Eye (tissue), 1 donor: ENCODE measurements at regions not wholly inside any gene's neighbourhood (a gene's known extent, or its start where the extent isn't known, plus 50 kb on each side); places are given as distances from the start of the nearest gene placed in this dataset.
"Not testable (repeated sequence)": the region's sequence is repeated elsewhere in the genome, so short reads cannot be mapped to it uniquely, and the experiment has no call there.

Experiments
- DNase-seq: peaks from one replicate; pipeline ENCODE4 v3.0.0-alpha.2; 2015

DNA sequence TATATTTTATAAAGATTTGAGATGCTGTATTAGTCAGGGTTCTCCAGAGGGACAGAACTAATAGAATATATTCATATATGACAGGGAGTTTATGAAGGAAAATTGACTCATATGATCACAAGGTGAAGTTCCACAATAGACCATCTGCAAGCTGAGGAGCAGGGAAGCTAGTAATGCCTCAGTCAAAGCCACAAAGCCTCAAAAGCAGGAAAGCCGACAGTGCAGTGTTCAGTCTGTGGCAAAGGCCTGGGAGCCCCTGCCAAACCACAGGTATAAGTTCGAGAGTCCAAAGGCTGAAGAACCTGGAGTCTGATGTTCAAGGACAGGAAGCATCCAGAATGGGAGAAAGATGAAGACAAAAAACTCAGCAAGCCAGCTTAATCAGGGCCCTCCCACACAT is 382.2 kb downstream of the LRRC70 start:
- no peak for DNase-seq

DNA sequence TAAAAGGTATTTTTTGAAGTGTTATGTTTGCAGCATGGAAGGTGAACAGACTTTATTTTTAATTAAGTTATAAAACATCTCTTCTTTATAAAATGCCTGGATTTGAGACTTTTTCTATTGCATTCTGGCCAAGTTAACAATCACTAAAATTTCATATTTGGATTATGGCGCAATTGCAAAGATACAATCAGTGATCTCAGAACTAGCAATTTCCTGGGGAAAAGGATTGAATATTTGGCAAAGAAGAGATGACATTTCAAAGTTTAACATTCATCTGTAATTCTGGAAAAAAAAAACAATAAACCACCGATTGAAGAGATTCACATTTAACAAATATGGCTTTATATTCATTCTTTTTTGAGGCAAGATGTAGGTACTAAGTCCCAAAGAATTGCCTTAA is 378.0 kb downstream of the LRRC70 start:
- DNase-seq: no peak

DNA sequence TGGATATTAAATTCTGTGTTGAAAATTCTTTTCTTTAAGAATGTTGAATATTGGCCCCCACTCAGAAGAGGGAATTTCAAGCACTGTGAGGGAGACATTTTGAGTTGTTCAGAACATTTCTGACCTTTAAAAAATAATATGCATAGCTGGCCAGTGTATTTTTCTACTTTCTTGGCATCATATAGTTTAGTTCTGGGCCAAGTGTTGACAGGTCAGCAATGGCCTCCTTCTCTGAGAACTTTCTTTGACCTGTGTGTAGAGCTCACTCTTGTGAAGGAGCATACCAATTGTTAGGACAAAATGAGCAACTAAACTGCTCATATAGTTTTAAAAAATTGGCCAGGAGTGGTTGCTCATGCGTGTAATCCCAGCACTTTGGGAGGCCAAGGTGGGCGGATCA is 376.0 kb downstream of the LRRC70 start:
- DNase-seq: no peak

DNA sequence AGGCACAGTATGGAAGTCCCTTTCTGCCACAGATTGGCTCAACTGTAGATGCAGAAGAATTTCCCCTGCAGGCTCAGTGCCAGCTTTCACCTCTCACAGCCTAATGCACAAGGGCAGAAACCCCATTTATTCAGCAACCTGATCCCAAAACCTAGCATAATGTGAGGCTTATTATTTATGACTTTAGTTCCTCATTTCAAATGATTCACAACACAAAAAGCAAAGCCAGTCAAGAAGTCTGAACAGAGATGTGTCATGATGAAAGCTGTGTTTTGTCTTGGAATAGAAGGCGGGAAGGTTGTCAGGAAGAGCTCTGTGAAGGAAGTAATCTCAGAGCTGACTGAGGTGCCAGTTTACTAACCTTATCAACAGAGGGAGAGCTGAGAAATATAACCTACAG is 369.7 kb downstream of the LRRC70 start:
- no peak for DNase-seq

DNA sequence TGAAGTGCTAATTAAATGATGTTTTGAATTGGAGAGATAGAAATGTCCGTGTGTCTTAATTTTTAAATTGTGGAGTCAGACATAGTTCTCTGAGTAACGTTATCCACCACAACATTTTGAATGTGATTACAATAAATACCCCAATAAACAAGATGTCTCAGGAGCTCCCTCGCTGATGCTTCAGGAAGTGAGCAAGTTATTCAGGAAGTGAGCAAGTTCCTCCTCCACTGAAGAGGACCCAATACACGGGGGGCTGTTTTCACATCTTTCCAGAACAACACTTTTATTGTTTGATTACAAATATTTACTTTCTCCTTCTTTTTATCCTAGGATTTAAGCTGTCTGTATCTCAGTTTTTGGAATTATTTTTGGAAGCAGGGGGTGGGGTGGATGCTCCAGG is 363.8 kb downstream of the LRRC70 start:
- no peak for DNase-seq

DNA sequence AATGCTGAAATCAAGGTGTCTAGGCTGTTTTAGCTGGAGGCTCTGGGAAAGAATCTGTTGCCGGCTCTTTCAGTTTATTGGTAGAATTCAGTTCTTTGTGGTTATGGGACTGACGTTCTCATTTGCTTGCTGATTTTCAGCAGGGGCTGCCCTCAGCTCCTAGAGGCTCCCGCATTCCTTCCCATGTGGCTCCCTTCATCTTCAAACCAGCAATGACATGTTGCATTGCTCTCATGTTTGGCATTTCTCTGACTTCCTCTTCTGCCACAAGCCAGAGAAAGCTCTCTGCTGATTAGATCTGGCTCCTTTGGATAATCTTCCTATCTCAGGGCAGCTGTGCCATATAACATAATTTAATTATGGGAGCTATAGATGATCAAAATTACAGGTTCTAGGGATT is 360.3 kb downstream of the LRRC70 start:
- no peak for DNase-seq

- DNase-seq: no peak
Observed at GRCh38 chr5:62937661-62938558, 359.3 kb downstream of the LRRC70 start.

GRCh38 chr5:62935660-62936059 is 357.0 kb downstream of the LRRC70 start:
- DNase-seq: no peak

DNA sequence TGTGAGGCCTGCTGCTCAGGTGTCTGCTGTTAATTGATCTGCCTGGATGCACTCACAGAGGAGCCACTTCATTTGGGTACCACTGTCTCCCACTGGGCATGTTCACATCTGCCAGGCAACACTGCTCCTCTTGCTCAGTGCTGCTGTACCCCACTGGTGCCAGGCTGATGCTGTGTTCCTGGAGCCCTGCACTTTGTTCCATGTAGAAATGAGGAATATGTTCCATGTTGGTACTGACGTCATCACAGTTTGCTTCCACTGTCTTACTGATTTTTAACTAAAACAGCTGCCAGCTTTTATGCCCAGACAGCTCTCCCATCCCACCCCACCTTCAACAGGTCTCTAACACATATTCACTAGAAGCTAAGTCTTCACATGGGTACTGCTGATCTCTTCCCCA is 355.7 kb downstream of the LRRC70 start:
- DNase-seq: no peak

GRCh38 chr5:62933261-62933660 is 354.6 kb downstream of the LRRC70 start:
- no peak for DNase-seq

GRCh38 chr5:62931153-62931950 is 352.7 kb downstream of the LRRC70 start:
- no peak for DNase-seq

- no peak for DNase-seq
Observed at GRCh38 chr5:62922191-62922590, 343.6 kb downstream of the LRRC70 start.

DNA sequence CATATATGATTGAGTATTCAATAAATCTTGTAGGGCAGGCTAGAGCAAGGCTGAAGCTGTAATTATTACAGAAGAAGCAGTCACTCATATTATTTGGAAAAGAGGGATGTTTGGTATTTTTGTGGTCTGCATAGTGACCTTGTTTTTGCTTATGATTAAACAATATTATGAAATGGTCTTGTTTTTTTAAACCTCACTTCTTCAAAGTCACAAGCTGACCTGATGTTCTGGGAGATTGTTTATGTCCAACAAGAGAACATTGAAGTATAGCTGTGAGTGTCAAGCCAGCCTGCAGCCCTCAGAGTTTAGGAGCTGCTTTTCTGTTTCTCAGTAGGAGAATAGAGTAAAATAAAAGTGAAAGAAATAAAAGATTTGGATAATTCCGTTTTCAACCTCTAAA is 342.2 kb downstream of the LRRC70 start:
- no peak for DNase-seq

DNA sequence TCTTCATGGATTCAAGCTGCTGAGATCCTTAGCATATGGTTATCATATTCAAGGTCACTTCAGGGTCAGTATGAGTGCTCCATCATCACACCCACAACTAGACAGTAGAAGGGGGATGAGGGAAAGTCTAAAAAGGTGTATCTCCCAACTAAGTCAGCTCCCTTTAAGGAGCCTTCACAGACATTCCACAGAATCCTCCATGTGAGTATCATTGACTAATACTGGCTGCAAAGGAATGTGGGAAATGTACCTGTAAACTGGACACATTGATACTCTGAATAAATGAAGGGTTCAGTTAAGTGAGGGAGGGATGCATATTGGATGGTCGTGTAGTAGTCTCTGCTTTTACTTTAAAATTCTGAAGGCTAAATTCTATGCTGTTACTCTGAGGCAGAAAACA is 330.7 kb downstream of the LRRC70 start:
- no peak for DNase-seq

DNA sequence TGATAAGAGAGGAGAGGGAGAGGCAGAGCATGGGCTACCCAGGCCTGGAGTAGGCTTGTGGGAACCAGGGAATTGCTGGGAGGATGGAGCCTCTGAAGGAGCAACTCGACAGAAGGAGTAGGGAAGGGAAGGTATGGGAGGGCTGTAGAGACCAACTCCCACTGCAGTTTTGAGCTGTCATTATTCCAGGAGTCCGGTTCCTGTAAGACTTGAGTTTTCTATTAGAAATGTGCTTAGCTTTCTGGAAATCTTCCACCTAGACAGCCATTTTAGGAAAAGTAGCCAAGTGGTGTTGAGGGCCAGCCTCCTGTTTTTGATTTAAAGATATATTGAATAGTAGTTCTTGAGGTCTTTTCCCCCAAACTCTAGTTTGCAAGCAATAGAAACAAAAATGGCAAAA is 323.5 kb downstream of the LRRC70 start:
- DNase-seq: peak; percentile 26

- DNase-seq: peak; percentile 44
Observed at GRCh38 chr5:62900976-62901375, 322.4 kb downstream of the LRRC70 start.

DNA sequence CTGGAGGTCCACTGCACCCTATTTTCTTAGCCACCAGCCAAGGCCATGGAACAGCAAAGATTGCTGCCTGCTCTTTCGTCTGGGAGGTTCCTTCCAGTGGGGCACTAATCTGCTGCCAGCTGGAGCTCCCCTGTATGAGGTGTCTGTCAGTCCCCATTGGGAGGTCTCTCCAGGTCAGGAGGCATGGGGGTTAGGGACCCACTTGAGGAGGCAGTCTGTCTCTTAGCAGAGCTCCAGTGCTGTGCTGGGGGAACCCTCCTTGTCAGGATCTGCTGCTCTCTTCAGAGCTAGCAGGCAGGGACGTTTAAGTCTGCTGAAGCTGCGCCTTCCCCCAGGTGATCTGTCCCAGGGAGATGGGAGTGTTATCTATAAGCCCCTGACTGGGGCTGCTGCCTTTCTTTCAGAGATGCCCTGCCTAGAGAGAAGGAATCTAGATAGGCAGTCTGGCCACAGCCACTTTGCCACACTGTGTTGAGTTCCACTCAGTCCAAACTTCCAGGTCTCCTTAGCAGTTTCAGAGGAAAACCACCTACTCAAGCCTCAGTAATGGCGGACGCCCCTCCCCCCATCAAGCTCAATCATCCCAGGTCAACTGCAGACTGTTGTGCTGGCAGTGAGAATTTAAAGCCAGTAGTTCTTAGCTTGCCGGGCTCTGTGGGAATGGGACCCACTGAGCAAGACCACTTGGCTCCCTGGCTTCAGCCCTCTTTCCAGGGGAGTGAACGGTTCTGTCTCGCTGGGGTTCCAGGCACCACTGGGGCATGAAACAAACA is 317.7 kb downstream of the LRRC70 start:
- no peak for DNase-seq

GRCh38 chr5:62886603-62887315 is 308.1 kb downstream of the LRRC70 start:
- DNase-seq: peak; percentile 38

DNA sequence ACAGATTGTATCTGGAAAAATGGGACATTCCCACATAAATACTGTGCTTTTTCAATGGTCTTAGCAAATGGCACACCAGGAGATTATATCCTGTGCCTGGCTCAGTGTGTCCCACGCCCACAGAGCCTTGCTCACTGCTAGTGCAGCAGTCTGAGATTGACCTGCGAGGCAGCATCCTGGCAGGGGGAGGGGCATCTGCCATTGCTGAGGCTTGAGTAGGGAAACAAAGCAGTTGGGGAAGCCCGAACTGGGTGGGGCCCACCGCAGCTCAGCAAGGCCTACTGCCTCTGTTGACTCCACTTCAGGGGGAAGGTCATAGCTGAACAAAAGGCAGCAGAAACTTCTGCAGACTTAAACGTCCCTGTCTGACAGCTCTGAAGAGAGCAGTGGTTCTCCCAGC is 258.7 kb downstream of the LRRC70 start:
- DNase-seq: not testable (repeated sequence)

- no peak for DNase-seq
Observed at GRCh38 chr5:62829604-62829986, 251.0 kb downstream of the LRRC70 start.

- DNase-seq: no peak
Observed at GRCh38 chr5:62828742-62829603, 250.4 kb downstream of the LRRC70 start.
